Esophagus muscularis mucosa (tissue), 4 donors: ENCODE measurements at regions not wholly inside any gene's neighbourhood (a gene's known extent, or its start where the extent isn't known, plus 50 kb on each side); places are given as distances from the start of the nearest gene placed in this dataset.

ENCODE experiments used
- DNase-seq: peaks from one replicate; pipeline ENCODE4 v3.0.0-alpha.2; 2017; ENCODE audit errors: extremely low spot score
- H3K27ac ChIP-seq, 4 donors: fragments of 200-600 bp; sonication (generic); replicated peaks in 1 of 4; 1 replicate in 3 of 4; 2 replicates in 1 of 4; pipeline ENCODE4 v1.5.1; 2016 to 2019; ENCODE audit warnings: mild to moderate bottlenecking in 1 of 4
- H3K27me3 ChIP-seq, 4 donors: fragments of 200-600 bp; sonication (generic); one replicate each; pipeline versions ENCODE4 v1.5.1 to v1.6.0; 2016 to 2019
- H3K36me3 ChIP-seq, 4 donors: fragments of 200-600 bp; sonication (generic); one replicate each; pipeline ENCODE4 v1.5.1; 2016 to 2019
- H3K4me1 ChIP-seq, 4 donors: fragments of 200-600 bp; sonication (generic); one replicate each; pipeline ENCODE4 v1.5.1; 2016 to 2019
- H3K4me3 ChIP-seq, 4 donors: fragments of 200-600 bp; sonication (generic); 1 replicate in 2 of 4; 2 replicates in 2 of 4; pipeline ENCODE4 v1.5.1; 2016 to 2019; ENCODE audit warnings: mild to moderate bottlenecking in 4 of 4, moderate library complexity in 1 of 4
- H3K9me3 ChIP-seq, 4 donors: fragments of 200-600 bp; sonication (generic); 1 replicate in 3 of 4; 2 replicates in 1 of 4; pipeline ENCODE4 v1.5.1; 2016 to 2019
- CTCF ChIP-seq, 3 experiments: fragments of 200-600 bp in 2 of 3; fragments of 450-650 bp in 1 of 3; sonication (generic) in 2 of 3; IDR thresholded peaks; one replicate each; pipeline ENCODE4 v1.5.1; 2017 to 2019; ENCODE audit warnings: antibody characterized with exemption in 3 of 3, mild to moderate bottlenecking in 2 of 3, moderate library complexity in 1 of 3
- EP300 ChIP-seq: sonication (generic); formaldehyde crosslinking; IDR thresholded peaks from one replicate; pipeline ENCODE4 v1.6.1; 2017; ENCODE audit warnings: antibody characterized with exemption
- POLR2A ChIP-seq: fragments of 450-650 bp; IDR thresholded peaks from one replicate; pipeline ENCODE4 v1.6.1; 2017; ENCODE audit warnings: antibody characterized with exemption, moderate library complexity, mild to moderate bottlenecking, low read depth
- POLR2AphosphoS5 ChIP-seq, 2 donors: sonication (generic); formaldehyde crosslinking; IDR thresholded peaks; one replicate each; pipeline ENCODE4 v1.6.1; 2017; ENCODE audit warnings: antibody characterized with exemption in 2 of 2
- WGBS: methylation state at CpG from one replicate; pipeline ENCODE4 v1.1.5; 2018; 5-methylcytosine and 5-hydroxymethylcytosine counted together
- intact Hi-C: fragments of 100-400 bp; cut with DNase I; formaldehyde crosslinking; loops from one replicate; pipeline ENCODE4 v1.15.1; 2023

- no peak for DNase-seq
- no peak overlapping the region for H3K4me3 ChIP-seq
- no peak for TF ChIP-seq CTCF (IDR thresholded peaks at IDR 0.05)
- no peak for TF ChIP-seq POLR2A
- H3K36me3 ChIP-seq: no peaks in the 10 kb centered on the region
- H3K9me3 ChIP-seq: no peaks in the 10 kb centered on the region
- no peaks in the 10 kb centered on the region for H3K4me1 ChIP-seq
- intact Hi-C loops: no loop called here
- peaks cover 0 to 4% (median 0%) of the 10 kb centered on the region in 4 donors for H3K27me3 ChIP-seq
- no peak overlapping the region for H3K27ac ChIP-seq
Observed at GRCh38 chr10:2049560-2049959, 312.2 kb upstream of the ADARB2 start.

- WGBS: 73% methylated on average over 5 of the region's 5 CpGs
- H3K9me3 ChIP-seq: no peaks in the 10 kb centered on the region
- H3K36me3 ChIP-seq: no peaks in the 10 kb centered on the region
- TF ChIP-seq CTCF (IDR thresholded peaks at IDR 0.05): no peak
- TF ChIP-seq POLR2AphosphoS5 (IDR thresholded peaks at IDR 0.05): no peak
- no peak for TF ChIP-seq POLR2A
- no peak for TF ChIP-seq EP300
- H3K27ac ChIP-seq: no peak overlapping the region
- intact Hi-C loops: no loop called here
- peaks cover 0 to 4% (median 0%) of the 10 kb centered on the region in 4 donors for H3K27me3 ChIP-seq
- H3K4me1 ChIP-seq: no peaks in the 10 kb centered on the region
- no peak for DNase-seq
- no peak overlapping the region for H3K4me3 ChIP-seq
Observed at GRCh38 chr10:2048337-2048973, 311.1 kb upstream of the ADARB2 start.

- no peak for DNase-seq
- Histone ChIP-seq H3K4me1 (no peaks in the 10 kb centered on the region), H3K27me3 (no peaks in the 10 kb centered on the region), H3K4me3 (no peak overlapping the region), H3K36me3 (no peaks in the 10 kb centered on the region), H3K9me3 (no peaks in the 10 kb centered on the region), H3K27ac (no peak overlapping the region)
- 47% methylated on average over 3 of the region's 3 CpGs for WGBS
- intact Hi-C loops: no loop called here
- TF ChIP-seq POLR2AphosphoS5 (IDR thresholded peaks at IDR 0.05) (no peak), EP300 (no peak), CTCF (IDR thresholded peaks at IDR 0.05) (no peak), POLR2A (no peak)
Observed at GRCh38 chr10:2047679-2048078, 310.4 kb upstream of the ADARB2 start.

- Histone ChIP-seq H3K36me3 (no peaks in the 10 kb centered on the region), H3K27ac (no peak overlapping the region), H3K4me3 (no peak overlapping the region), H3K27me3 (peaks cover 0 to 6% (median 0%) of the 10 kb centered on the region in 4 donors), H3K4me1 (no peaks in the 10 kb centered on the region), H3K9me3 (no peaks in the 10 kb centered on the region)
- TF ChIP-seq CTCF (IDR thresholded peaks at IDR 0.05) (no peak), EP300 (no peak), POLR2A (no peak), POLR2AphosphoS5 (IDR thresholded peaks at IDR 0.05) (no peak)
- DNase-seq: no peak
- WGBS: 95% methylated on average over 5 of the region's 8 CpGs
- intact Hi-C loops: no loop called here
Observed at GRCh38 chr10:2043379-2043778, 306.1 kb upstream of the ADARB2 start.

- Histone ChIP-seq H3K9me3 (peaks cover 0 to 6% (median 0%) of the 10 kb centered on the region in 4 donors), H3K36me3 (no peaks in the 10 kb centered on the region), H3K27me3 (peaks cover 0 to 6% (median 0%) of the 10 kb centered on the region in 4 donors), H3K27ac (no peak overlapping the region), H3K4me3 (no peak overlapping the region), H3K4me1 (no peaks in the 10 kb centered on the region)
- TF ChIP-seq POLR2A (no peak), POLR2AphosphoS5 (IDR thresholded peaks at IDR 0.05) (no peak), EP300 (no peak), CTCF (IDR thresholded peaks at IDR 0.05) (no peak)
- 86% methylated on average over 2 of the region's 2 CpGs for WGBS
- no peak for DNase-seq
- intact Hi-C loops: no loop called here
Observed at GRCh38 chr10:2038036-2038435, 300.7 kb upstream of the ADARB2 start.
